GM13976 (cell line): ENCODE measurements at regions not wholly inside any gene's neighbourhood (a gene's known extent, or its start where the extent isn't known, plus 50 kb on each side); places are given as distances from the start of the nearest gene placed in this dataset.
A peak's percentile ranks its signal among the peaks of the same experiment; 100 is the strongest.

Experiments used
- DNase-seq: peaks from one replicate; pipeline ENCODE4 v3.0.0; 2012; ENCODE audit warnings: low spot score
- CTCF ChIP-seq: IDR thresholded peaks from 2 replicates; pipeline ENCODE4 v1.5.1; 2012; ENCODE audit warnings: borderline replicate concordance, mild to moderate bottlenecking; ENCODE audit not compliant: insufficient read depth; ENCODE audit errors: extremely low read depth, missing control alignments, control extremely low read depth
- in situ Hi-C: fragments of 300-500 bp; cut with MboI; formaldehyde crosslinking; loops from one replicate; pipeline ENCODE4 v1.12.0; 2022; ENCODE audit warnings: low sequenced_read_pairs, mixed read lengths, inconsistent platforms; ENCODE audit not compliant: unreplicated experiment

- in situ Hi-C loops: no loop called here
- DNase-seq: no peak
Observed at GRCh38 chr19:34597596-34597995, 79.4 kb downstream of the SCGB2B2 start.

GRCh38 chr19:34596989-34597388, 80.0 kb downstream of the SCGB2B2 start:
- no peak for TF ChIP-seq CTCF
- no peak for DNase-seq
- in situ Hi-C loops: no loop called here

More at GRCh38 chr19:34597596-34597995, 79.4 kb downstream of the SCGB2B2 start:
- TF ChIP-seq CTCF: no peak

GRCh38 chr19:34596115-34596514, 80.8 kb downstream of the SCGB2B2 start:
- no peak for DNase-seq
- in situ Hi-C loops: no loop called here
- TF ChIP-seq CTCF: no peak

GRCh38 chr19:34595683-34596082, 81.3 kb downstream of the SCGB2B2 start:
- in situ Hi-C loops: no loop called here
- peak; percentile 12 for DNase-seq
- no peak for TF ChIP-seq CTCF

GRCh38 chr19:34590228-34590627, 86.7 kb downstream of the SCGB2B2 start:
- DNase-seq: no peak
- in situ Hi-C loops: no loop called here
- no peak for TF ChIP-seq CTCF

GRCh38 chr19:34589730-34590129, 87.2 kb downstream of the SCGB2B2 start:
- DNase-seq: peak; percentile 12
- in situ Hi-C loops: no loop called here
- TF ChIP-seq CTCF: no peak

- in situ Hi-C loops: no loop called here
- no peak for TF ChIP-seq CTCF
- DNase-seq: peak; percentile 6
Observed at GRCh38 chr19:34588846-34589245, 88.1 kb downstream of the SCGB2B2 start.
